Activated CD4-positive, alpha-beta T cell treated with anti-CD3 and anti-CD28 coated beads for 36 hours (primary cell): ENCODE measurements at regions not wholly inside any gene's neighbourhood (a gene's known extent, or its start where the extent isn't known, plus 50 kb on each side); places are given as distances from the start of the nearest gene placed in this dataset.

ENCODE experiments used
- ATAC-seq: fragments of 200-7000 bp; cut with Tn5 transposase; one replicate; pipeline ENCODE4 v1.10.0; 2021; ENCODE audit warnings: mild to moderate bottlenecking, moderate library complexity
- CTCF ChIA-PET: fragments of 350-600 bp; sonication (Branson Sonifier 250); formaldehyde crosslinking; loops from one replicate; lab custom pipeline; 2021; ENCODE audit warnings: antibody characterized with exemption; lab: Charles Lee
- POLR2A ChIA-PET: fragments of 350-600 bp; sonication (Branson Sonifier 250); formaldehyde crosslinking; loops from one replicate; lab custom pipeline; 2021; ENCODE audit warnings: antibody characterized with exemption, inconsistent platforms; lab: Charles Lee
- DNase-seq: peaks from one replicate; pipeline ENCODE4 v3.0.0-alpha.2; 2020
- H3K27ac Mint-ChIP-seq: one replicate; pipeline ENCODE4 v1.8.0; 2021; ENCODE audit warnings: mixed read lengths
- H3K27me3 Mint-ChIP-seq: one replicate; pipeline ENCODE4 v1.8.0; 2021; ENCODE audit warnings: mixed read lengths
- H3K36me3 Mint-ChIP-seq: one replicate; pipeline ENCODE4 v1.8.0; 2021; ENCODE audit warnings: low read depth, mixed read lengths
- H3K4me1 Mint-ChIP-seq: one replicate; pipeline ENCODE4 v1.8.0; 2021; ENCODE audit warnings: mixed read lengths
- H3K4me3 Mint-ChIP-seq: one replicate; pipeline ENCODE4 v1.8.0; 2021; ENCODE audit warnings: mild to moderate bottlenecking, moderate library complexity, mixed read lengths
- H3K9me3 Mint-ChIP-seq: one replicate; pipeline ENCODE4 v1.8.0; 2021; ENCODE audit warnings: low read depth, mixed read lengths
- intact Hi-C, 2 experiments: fragments of 100-400 bp; cut with DNase I in 1 of 2; cut with micrococcal nuclease in 1 of 2; formaldehyde crosslinking; loops; one replicate each; pipeline versions ENCODE4 v1.14.2 to v1.15.1; 2022 to 2024; cut with DNase I, micrococcal nuclease

DNA sequence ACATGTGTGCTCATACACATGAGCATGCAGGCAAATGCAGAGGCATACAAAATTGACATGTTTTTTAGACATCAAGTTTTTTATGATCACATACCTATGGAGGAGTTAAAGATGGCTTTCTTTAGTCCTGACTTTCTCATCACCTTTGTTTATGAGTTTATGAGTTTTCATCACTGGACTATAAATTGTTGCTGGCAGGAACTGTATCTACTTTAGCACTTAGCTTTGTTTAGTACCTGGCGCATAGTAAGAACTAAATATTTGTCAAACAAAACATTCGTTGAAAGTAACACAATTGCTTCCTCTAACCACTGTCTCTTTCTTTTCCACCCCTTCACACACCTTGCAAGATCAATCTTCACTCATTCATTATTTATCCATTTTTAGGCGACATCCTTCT, 182.6 kb downstream of the SUCNR1 start:
- ATAC-seq = no peak
- no peak for DNase-seq
- CTCF ChIA-PET = no interaction called here
- Mint-ChIP-seq H3K27me3 (no peaks in the 10 kb centered on the region), H3K9me3 (no peaks in the 10 kb centered on the region), H3K4me1 (peaks cover 4% of the 10 kb centered on the region), H3K4me3 (no peak overlapping the region), H3K36me3 (no peaks in the 10 kb centered on the region), H3K27ac (no peak overlapping the region)
- POLR2A ChIA-PET = no interaction called here
- intact Hi-C loops = no loop called here

GRCh38 chr3:152056481-152056880, 183.0 kb downstream of the SUCNR1 start:
- ChIA-PET POLR2A (no interaction called here), CTCF (no interaction called here)
- Mint-ChIP-seq H3K9me3 (no peaks in the 10 kb centered on the region), H3K4me1 (peaks cover 4% of the 10 kb centered on the region), H3K27me3 (no peaks in the 10 kb centered on the region), H3K4me3 (no peak overlapping the region), H3K36me3 (no peaks in the 10 kb centered on the region), H3K27ac (no peak overlapping the region)
- ATAC-seq (no peak), DNase-seq (no peak)
- intact Hi-C loops = no loop called here

DNA sequence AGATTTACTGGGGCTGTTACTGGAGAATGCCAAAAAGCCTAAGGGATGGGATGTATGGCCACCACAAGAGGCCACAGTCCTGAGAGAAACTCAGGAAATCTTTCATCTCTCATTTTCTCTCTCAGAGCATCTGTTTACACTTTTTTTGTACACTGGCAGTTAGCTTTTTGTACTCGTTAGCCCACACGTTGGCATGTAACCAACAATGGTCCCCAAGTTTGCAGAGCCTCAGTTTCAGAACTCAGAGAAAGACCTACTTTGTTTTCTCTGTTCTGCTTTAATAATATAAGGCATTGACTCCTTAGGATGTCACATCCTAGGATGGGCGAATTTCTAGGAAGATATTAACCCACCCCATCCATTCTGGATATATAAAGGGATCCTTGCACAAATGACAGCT, 183.5 kb downstream of the SUCNR1 start:
- DNase-seq (no peak), ATAC-seq (no peak)
- no peak overlapping the region for H3K27ac Mint-ChIP-seq
- intact Hi-C loops = no loop called here
- CTCF ChIA-PET = no interaction called here
- no peaks in the 10 kb centered on the region for H3K9me3 Mint-ChIP-seq
- H3K27me3 Mint-ChIP-seq = no peaks in the 10 kb centered on the region
- peaks cover 3% of the 10 kb centered on the region for H3K4me1 Mint-ChIP-seq
- no peaks in the 10 kb centered on the region for H3K36me3 Mint-ChIP-seq
- no peak overlapping the region for H3K4me3 Mint-ChIP-seq
- POLR2A ChIA-PET = no interaction called here

GRCh38 chr3:152058856-152059255, 185.4 kb downstream of the SUCNR1 start:
- DNase-seq (no peak), ATAC-seq (no peak)
- Mint-ChIP-seq H3K9me3 (no peaks in the 10 kb centered on the region), H3K27ac (no peak overlapping the region), H3K36me3 (no peaks in the 10 kb centered on the region), H3K4me3 (no peak overlapping the region), H3K4me1 (no peaks in the 10 kb centered on the region), H3K27me3 (no peaks in the 10 kb centered on the region)
- intact Hi-C loops = no loop called here
- CTCF ChIA-PET = no interaction called here
- POLR2A ChIA-PET = interaction anchor here (0.5 kb wide), 1 partner anchor 37 kb away, joined by 3 read pairs; no protein-coding TSS in a partner anchor

DNA sequence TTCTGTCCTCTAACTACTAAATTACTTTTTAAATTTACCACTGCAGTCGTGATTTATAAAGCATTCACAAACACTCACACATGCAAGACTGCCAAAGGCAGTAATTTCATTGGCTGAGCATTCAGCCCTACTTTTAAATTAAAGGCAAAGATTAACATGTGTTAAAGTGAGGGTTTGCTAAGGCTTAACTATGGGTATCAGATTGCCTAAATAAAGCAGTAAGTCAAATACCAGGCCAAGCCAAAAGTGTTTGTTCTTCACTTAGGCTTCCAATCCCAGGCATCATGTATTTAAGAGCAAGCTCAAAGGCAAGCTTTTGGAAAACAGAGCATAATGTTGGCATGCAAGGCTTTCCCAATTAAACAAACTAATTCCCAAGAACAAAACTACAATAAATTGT, 187.3 kb downstream of the SUCNR1 start:
- Mint-ChIP-seq H3K27me3 (no peaks in the 10 kb centered on the region), H3K27ac (no peak overlapping the region), H3K4me3 (no peak overlapping the region), H3K9me3 (no peaks in the 10 kb centered on the region), H3K4me1 (no peaks in the 10 kb centered on the region), H3K36me3 (no peaks in the 10 kb centered on the region)
- DNase-seq (no peak), ATAC-seq (no peak)
- POLR2A ChIA-PET = no interaction called here
- intact Hi-C loops = no loop called here
- CTCF ChIA-PET = interaction anchor here (1.2 kb wide), 1 partner anchor 412 kb away, joined by 4 read pairs; no protein-coding TSS in a partner anchor

DNA sequence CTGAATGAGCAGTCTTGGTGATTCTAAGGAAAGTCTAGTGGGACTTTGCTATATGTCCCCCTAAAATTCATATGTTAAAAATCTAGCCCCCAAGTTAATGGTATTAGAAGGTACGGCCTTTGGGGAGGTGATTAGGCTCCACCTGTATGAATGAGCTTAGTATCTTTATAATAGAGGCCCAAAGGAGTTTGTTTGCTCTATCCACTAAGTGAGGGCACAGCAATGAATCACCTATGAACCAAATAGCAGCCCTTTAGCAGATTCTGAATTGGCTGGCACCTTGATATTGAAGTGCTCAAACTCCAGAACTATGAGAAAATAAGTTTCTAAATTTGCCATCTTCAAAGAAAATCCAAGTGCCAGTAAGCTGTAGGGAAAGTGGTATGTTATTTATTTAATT, 187.9 kb downstream of the SUCNR1 start:
- no peak for ATAC-seq
- CTCF ChIA-PET = interaction anchor here (0.8 to 1.2 kb wide), 2 partner anchors 13 to 411 kb away, joined by 4 read pairs; no protein-coding TSS in a partner anchor
- Mint-ChIP-seq H3K27me3 (no peaks in the 10 kb centered on the region), H3K27ac (no peak overlapping the region), H3K9me3 (no peaks in the 10 kb centered on the region), H3K4me1 (no peaks in the 10 kb centered on the region), H3K4me3 (no peak overlapping the region), H3K36me3 (no peaks in the 10 kb centered on the region)
- intact Hi-C loops = no loop called here
- POLR2A ChIA-PET = no interaction called here
- DNase-seq = no peak

DNA sequence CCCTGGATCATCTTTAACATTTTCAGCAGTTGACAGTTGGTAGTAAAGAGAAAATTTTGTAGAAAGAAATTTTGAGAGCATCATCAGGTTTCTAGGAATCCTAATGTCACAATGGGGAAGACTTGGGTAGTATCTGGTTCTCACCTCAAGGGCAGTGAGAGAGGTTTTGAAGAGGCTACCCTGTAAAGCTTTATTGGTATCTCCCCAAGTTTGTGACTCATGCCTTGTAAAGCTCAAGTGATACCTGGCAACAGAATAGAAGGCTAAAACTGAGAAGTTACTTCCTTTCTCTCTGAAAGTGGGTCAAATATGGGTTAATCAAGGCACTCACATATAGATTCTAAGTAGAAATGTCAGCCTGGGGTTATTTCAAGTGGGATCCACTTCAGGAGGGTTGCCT, 196.4 kb downstream of the SUCNR1 start:
- no peaks in the 10 kb centered on the region for H3K27me3 Mint-ChIP-seq
- POLR2A ChIA-PET = no interaction called here
- H3K9me3 Mint-ChIP-seq = no peaks in the 10 kb centered on the region
- CTCF ChIA-PET = interaction anchor here (1.2 kb wide), 1 partner anchor 14 kb away, joined by 3 read pairs; no protein-coding TSS in a partner anchor
- no peaks in the 10 kb centered on the region for H3K36me3 Mint-ChIP-seq
- no peak overlapping the region for H3K27ac Mint-ChIP-seq
- no peaks in the 10 kb centered on the region for H3K4me1 Mint-ChIP-seq
- DNase-seq (no peak), ATAC-seq (peak; percentile 64)
- intact Hi-C loops = loop anchor here (5.0 to 10.0 kb wide), 6 partner anchors 122 to 502 kb away; partner anchors contain the start of gene MBNL1 (in 1 of the 2)
- no peak overlapping the region for H3K4me3 Mint-ChIP-seq

- Mint-ChIP-seq H3K9me3 (no peaks in the 10 kb centered on the region), H3K4me3 (no peak overlapping the region), H3K27ac (no peak overlapping the region), H3K36me3 (no peaks in the 10 kb centered on the region), H3K27me3 (no peaks in the 10 kb centered on the region), H3K4me1 (peaks cover 2% of the 10 kb centered on the region)
- intact Hi-C loops = loop anchor here (5.0 to 10.0 kb wide), 6 partner anchors 121 to 501 kb away; partner anchors contain the start of gene MBNL1 (in 1 of the 2)
- ATAC-seq (peak; percentile 36), DNase-seq (peak; percentile 8)
- ChIA-PET CTCF (interaction anchor here (0.7 to 2.5 kb wide), 11 partner anchors 18 to 453 kb away, joined by 3 to 19 read pairs (median 6); no protein-coding TSS in a partner anchor), POLR2A (interaction anchor here (0.5 kb wide), 1 partner anchor 348 kb away, joined by 4 read pairs; no protein-coding TSS in a partner anchor)
These were observed 197.4 kb upstream of the MBNL1 start for GRCh38 chr3:152071315-152071714.

GRCh38 chr3:152071924-152072323, 196.8 kb upstream of the MBNL1 start:
- ChIA-PET CTCF (interaction anchor here (0.6 to 2.5 kb wide), 21 partner anchors 11 to 452 kb away, joined by 3 to 19 read pairs (median 4); no protein-coding TSS in a partner anchor), POLR2A (no interaction called here)
- H3K36me3 Mint-ChIP-seq = no peaks in the 10 kb centered on the region
- intact Hi-C loops = loop anchor here (1.0 to 10.0 kb wide), 10 partner anchors 105 to 500 kb away; partner anchors contain the start of gene MBNL1 (in 1 of the 2)
- H3K27me3 Mint-ChIP-seq = no peaks in the 10 kb centered on the region
- no peak overlapping the region for H3K4me3 Mint-ChIP-seq
- H3K9me3 Mint-ChIP-seq = no peaks in the 10 kb centered on the region
- H3K27ac Mint-ChIP-seq = no peak overlapping the region
- peak; percentile 14 for DNase-seq
- H3K4me1 Mint-ChIP-seq = peaks cover 2% of the 10 kb centered on the region
- ATAC-seq = peak; percentile 87

DNA sequence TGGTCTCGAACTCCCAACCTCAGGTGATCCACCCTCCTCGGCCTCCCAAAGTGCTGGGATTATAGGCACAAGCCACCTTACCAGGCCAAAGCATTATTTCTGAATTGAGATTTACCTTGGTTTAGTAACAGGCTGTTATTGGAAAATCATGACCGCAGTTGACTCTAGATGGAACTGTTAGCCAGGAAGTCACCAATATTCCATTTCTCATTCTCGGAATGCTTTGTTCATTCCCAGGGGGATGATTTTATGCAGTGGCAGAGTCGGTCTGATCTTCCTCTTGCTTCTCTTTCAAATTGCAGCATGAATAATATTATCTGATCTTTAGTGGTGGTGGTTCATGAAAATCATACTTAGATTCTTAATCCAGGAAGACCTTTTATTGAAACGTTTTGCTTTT, 195.5 kb upstream of the MBNL1 start:
- Mint-ChIP-seq H3K9me3 (no peaks in the 10 kb centered on the region), H3K36me3 (no peaks in the 10 kb centered on the region), H3K27me3 (no peaks in the 10 kb centered on the region), H3K27ac (no peak overlapping the region), H3K4me3 (no peak overlapping the region), H3K4me1 (peaks cover 2% of the 10 kb centered on the region)
- CTCF ChIA-PET = interaction anchor here (0.8 to 2.5 kb wide), 8 partner anchors 10 to 399 kb away, joined by 3 to 19 read pairs (median 4); no protein-coding TSS in a partner anchor
- POLR2A ChIA-PET = interaction anchor here (0.7 kb wide), 1 partner anchor 284 kb away, joined by 3 read pairs; no protein-coding TSS in a partner anchor
- ATAC-seq (no peak), DNase-seq (no peak)
- intact Hi-C loops = loop anchor here (2.0 to 10.0 kb wide), 8 partner anchors 104 to 499 kb away; partner anchors contain the start of gene MBNL1 (in 1 of the 2)

DNA sequence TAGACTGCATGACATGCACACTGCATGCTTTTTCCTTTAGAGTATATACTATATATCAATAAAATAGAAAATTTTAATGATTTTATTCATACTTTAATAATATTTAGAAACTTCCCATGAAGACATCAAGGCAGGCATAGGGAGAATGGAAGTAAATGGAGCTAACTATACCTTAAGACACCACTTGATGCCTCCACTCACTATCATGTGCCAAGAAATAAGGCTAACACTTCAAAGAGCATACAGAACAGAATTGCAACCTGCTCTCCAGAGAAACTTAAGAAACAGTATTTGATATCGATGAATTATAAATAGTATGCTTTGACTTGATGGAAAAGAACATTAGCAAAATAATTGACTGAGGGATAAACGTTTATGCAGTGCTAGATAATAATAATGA, 192.6 kb upstream of the MBNL1 start:
- Mint-ChIP-seq H3K4me3 (no peak overlapping the region), H3K36me3 (no peaks in the 10 kb centered on the region), H3K4me1 (peaks cover 2% of the 10 kb centered on the region), H3K27ac (no peak overlapping the region), H3K9me3 (peaks cover 6% of the 10 kb centered on the region), H3K27me3 (no peaks in the 10 kb centered on the region)
- no peak for DNase-seq
- ChIA-PET POLR2A (no interaction called here), CTCF (interaction anchor here (0.7 to 1.1 kb wide), 2 partner anchors 31 to 113 kb away, joined by 3 read pairs; no protein-coding TSS in a partner anchor)
- ATAC-seq = no peak
- intact Hi-C loops = loop anchor here in 1 of 2 experiments (10.0 kb wide), 2 partner anchors 189 to 369 kb away; partner anchors contain the start of gene MBNL1

DNA sequence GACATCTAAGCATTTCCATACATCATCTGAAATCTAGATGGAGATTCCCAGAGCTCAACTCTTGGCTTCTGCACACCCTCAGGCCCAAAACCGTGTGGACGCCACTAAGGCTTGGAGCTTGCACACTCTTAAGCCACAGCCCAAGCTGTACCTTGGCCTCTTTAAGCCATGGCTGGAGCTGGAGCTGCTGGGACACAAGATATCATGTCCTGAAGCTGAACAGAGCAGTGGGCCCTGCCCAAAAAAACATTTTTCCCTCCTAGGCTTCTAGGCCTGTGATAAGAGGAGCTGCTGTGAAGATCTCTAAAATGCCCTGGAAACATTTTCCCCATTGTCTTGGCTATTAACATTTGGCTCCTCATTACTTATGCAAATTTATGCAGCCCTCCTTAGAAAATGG, 188.7 kb upstream of the MBNL1 start:
- Mint-ChIP-seq H3K27me3 (no peaks in the 10 kb centered on the region), H3K27ac (no peak overlapping the region), H3K4me3 (no peak overlapping the region), H3K36me3 (no peaks in the 10 kb centered on the region), H3K9me3 (peaks cover 6% of the 10 kb centered on the region), H3K4me1 (peaks cover 2% of the 10 kb centered on the region)
- DNase-seq (no peak), ATAC-seq (no peak)
- intact Hi-C loops = loop anchor here in 1 of 2 experiments (10.0 kb wide), 2 partner anchors 185 to 365 kb away; partner anchors contain the start of gene MBNL1
- CTCF ChIA-PET = interaction anchor here (1.2 kb wide), 1 partner anchor 48 kb away, joined by 3 read pairs; no protein-coding TSS in a partner anchor
- POLR2A ChIA-PET = no interaction called here
